HG02943 (cell line): ENCODE measurements at regions not wholly inside any gene's neighbourhood (a gene's known extent, or its start where the extent isn't known, plus 50 kb on each side); places are given as distances from the start of the nearest gene placed in this dataset.
"Not testable (repeated sequence)": the region's sequence is repeated elsewhere in the genome, so short reads cannot be mapped to it uniquely, and the experiment has no call there.

Source experiments
- ATAC-seq: cut with Tn5 transposase; IDR thresholded peaks from one replicate; pipeline ENCODE4 v1.9.1; 2021; ENCODE audit warnings: mild to moderate bottlenecking, low read depth, moderate library complexity; ENCODE audit not compliant: unreplicated experiment

DNA sequence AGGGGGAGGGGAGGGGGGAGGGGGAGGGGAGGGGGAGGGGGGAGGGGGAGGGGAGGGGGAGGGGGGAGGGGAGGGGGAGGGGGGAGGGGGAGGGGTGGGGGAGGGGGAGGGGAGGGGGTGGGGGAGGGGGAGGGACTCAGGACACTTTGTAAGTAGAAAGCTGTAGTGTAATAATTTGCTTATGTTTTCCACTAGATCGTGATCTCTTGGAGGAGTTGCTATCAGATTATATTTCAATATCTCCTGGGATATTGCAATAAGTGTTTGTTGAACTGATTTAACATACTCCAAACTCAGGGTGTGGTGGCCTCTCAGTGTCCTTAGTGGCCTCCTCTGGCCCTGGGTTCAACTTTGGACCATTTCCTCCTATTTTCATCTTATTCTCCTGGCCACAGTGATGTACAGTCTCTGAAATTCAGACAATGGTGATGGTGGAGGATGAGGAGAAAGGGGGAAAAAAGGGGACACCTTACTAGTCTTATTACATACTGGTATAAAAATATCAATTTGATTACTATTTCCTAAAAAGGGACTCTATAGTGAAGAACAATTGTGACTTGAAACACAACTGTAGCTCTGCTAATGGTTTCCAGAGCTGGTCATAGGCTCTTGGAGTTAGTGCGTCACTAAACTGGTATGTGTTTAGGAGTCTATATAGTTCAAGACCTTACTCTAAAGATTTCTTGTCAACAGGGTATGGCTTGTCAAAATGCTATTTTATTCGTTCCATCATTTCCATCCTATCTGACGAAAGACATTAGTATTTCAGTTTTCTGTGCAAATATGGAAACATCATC, 89.6 kb downstream of the DDX1 start:
- no peak for ATAC-seq

DNA sequence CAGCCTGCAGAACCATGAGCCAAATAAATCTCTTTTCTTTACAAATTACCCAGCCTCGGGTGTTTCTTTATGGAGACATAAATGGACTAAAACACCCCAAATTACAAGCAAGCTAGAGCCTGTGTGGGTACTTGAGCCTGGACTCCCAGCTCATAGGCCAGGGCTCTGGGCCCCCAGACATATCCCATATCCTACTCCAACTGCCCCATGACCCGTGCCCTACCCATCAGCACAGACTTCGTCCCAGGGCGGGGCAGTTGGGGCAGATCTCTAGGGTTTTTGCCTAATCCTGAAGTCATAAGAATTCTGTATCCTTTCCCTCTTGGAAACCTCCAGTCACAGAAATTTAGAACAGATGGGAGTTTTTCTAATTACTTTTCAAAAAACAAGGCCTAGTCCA, 90.7 kb downstream of the DDX1 start:
- ATAC-seq: no peak

DNA sequence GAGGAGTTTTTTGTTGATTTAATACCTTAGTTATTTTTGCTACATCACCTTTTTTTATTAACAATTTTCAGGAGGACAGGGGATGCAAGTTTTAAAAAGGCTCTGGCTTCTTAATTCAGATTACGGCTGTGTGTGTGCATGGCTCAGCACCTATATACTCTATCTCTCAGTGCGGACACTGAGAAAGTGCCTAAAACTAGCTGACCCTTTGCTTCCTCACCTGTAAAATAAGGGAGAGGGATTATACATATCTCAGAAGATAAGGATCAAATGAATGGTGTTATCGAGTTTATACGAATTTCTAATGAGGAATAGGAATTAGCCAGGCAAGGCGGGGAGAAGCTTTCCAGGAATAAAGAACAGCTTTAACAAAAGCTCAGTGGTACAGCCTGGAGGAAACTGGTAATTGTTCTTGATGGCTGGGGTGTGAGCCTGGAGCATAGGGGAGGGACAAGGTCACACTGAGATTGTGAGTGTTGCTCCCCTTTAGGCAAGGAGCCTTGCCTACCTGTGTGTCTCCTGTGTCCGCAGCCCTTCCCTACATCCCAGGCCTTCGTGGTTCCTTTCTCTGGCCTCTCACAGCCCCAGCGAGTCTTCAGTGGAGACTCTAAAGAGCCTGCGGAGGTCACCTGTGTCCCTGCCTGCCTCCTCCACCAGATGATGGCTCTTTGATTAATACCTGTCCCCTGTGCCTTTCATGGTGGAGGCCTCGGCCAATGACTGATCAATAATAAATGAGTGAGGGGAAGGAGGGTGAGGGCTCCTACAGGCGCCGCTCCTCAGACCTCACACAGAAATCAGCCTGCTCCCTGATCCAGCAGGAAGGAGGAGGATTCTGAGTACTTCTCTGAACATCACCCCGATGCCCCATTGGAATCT, 92.7 kb downstream of the DDX1 start:
- ATAC-seq: no peak

DNA sequence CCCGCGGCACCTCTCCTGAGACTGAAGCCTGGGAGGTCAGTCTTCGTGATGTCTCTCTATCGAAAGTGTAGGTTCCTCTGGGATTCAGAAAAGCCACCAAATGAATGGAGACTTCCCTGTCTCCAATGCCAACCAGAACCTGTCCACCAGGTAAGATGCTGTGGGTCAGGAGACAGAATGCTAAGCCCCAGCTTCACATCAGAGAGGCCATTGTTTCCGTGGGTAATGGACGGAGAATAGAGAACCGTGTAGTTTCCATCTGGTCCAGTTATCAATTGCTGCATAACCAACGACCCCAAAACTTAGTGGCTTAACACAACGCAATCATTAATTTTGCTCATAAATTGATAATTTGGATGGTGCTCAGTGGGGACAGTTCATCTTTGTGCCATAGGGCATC, 93.5 kb downstream of the DDX1 start:
- ATAC-seq: no peak

DNA sequence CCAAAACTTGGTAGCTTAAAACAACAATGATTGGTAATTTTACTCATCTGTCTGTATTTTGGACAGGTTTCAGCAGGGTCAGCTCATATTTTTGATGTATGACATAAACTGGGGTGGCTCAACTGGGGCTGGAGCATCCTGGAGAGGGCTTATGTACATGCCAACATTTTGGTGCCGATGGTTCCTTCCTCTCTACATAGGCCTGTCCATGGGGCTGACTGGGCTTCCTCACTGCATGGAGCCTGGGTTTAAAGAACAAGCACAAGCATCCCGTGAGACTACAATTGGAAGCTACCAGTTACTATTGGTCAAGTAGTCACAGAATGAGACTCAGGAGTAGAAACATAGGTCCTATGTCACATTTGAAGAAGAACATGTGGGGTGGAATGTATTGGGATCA, 95.0 kb downstream of the DDX1 start:
- no peak for ATAC-seq

DNA sequence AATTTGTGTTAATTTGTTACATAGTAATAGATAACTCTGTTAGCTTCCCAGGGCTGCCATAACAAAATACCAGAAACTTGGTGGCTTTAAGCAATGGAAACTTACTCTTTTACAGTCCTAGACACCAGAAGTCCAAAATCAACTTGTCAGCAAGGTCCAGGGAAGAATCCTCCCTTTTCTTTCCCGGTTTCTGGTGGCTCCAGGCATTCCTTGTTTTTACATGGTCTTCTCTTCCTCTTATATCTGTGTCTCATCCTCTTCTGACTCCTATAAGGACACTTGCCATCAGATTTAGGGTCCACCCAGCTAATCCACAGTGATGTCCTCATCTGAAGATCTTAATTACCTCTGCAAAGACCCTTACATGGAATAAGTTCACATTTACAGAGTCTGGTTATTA, 95.6 kb downstream of the DDX1 start:
- ATAC-seq: no peak

DNA sequence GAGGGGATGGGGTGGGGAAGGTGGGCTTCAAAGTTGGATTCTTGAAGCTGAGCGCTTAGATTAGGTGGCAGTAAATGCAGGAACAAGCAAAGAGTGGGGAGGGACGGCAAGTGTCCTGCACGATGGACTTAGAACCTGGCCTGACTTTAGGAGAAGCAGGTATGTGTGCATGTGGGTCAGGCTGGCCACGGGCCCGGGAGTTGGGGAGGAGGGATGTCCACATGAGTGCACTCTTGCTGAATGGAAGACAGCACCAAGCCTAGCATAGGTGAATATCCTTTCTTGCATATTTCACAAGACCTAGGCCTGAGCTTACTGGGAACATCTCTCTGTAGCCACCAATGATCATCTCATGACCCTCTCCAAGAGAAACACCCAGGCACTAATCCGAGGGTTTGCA, 96.1 kb downstream of the DDX1 start:
- ATAC-seq: no peak

DNA sequence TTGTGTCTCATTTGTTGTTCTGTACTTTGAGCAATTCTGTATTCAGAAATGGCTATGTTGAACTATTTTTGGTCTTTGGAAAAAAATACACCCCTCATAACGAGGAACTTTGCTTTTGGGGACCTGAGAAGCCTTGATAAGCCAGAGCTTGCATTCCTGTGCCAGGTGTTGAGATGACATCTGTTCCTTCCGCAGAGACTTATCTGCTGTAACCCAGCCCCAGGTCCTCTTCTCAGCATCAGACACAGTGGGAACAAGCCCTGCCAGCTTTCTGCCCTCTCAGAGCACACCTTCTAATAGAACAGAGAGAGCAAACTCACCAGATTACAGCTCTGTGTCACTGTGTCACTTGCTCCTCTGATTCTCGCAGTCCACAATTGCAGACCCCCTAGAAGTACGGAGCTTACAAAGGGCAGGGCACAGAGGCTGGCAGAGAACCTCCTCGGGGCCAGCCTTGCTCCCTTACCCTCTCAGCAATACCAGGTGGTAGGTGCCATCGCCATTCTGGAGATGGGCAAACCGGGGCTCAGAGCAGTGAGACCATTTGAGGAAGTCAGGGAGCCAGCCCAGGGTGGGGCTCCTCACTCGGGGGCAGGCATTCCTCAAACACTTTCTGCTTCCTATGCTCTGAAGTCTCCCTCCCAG, 97.4 kb downstream of the DDX1 start:
- ATAC-seq: no peak

DNA sequence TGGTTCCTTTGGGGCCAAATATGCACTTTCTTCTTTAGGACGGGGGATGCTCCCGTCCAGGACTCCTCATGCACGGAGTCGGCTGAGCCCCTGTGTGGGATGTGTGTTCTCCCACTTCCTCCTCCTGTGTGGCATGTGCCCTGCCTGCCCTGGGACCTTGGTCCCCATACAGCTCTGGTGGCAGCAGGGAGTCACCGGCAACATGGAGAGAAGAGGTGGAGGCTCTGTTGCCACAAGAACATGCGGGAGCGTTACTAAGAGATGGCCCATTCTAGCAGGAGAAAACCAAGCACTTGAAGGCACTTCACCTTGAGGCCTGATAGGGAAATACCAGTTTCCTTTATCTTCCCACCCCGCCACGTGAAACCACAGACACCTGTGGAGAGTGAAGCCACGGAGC, 98.0 kb downstream of the DDX1 start:
- ATAC-seq: no peak

DNA sequence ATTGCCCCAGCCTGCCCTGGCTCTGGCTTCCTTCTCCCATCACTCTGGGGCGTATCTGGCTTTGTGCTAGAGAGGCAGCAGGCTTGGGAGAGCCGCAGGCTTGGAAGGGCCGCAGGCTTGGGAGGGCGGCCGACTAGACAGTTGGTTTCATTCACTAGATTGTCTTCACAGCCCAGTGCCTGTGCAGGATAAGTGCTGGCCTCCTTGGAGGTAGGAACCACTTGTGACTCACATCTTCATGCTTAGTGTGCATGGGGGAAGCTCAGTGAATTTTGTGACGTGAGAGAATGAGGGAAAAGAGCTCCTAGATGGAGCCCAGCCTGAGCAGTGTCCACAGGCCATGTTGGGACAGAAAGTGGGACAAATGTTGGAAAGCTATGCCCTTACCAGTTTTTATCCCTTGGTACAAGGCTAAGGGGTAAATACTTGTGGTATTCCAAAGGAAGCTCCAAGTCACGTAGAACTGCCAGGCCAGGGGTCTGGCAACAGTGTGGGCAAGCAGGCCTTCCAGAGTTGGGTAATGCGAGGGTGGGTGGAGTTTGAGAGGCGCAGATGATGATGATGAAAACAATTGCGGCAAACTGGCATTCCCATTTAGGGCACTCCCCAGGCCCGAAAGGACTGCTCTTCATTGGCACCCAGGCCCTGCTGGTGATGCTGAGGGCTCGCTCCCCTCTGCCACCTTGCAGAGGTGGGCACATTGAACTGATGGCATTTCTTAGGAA, 100.1 kb downstream of the DDX1 start:
- no peak for ATAC-seq

DNA sequence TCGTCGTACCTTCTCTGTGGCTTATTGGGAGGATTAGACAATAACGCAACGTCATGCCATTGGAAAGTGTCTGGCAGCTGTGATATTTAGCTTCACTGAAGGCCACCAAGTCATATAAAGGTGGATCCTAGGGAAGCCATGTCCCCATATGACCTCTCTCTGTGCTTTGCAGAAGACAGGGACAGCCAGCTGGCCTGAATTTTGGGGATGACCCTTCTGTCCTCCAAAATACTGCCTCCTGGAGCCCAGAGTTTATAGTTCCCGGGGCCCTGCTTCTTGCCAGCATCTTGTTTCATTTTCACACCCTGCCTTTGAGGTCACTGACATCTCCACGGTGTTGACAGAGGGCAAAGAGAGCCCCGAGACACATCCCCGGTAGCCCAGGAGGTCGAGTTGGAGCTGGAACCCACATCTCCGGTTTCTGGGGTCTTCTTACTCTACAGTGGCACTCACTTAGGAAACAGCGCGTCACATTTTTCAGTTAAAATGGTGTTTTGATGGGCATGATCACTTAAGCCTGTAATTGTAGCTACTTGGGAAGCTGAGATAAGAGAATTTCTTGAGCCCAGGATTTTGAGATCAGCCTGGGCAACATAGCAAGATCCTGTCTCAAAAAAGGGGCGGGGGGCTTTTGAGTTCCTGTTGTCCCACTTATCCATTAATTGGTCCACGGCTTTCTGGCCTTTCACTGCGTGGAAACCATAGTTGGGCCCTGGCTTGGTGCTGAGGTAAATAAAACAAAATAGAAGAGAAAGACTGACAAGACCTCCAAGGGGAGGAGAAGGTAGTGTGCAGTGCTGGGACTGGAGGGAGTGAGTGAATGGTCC, 101.1 kb downstream of the DDX1 start:
- ATAC-seq: no peak

DNA sequence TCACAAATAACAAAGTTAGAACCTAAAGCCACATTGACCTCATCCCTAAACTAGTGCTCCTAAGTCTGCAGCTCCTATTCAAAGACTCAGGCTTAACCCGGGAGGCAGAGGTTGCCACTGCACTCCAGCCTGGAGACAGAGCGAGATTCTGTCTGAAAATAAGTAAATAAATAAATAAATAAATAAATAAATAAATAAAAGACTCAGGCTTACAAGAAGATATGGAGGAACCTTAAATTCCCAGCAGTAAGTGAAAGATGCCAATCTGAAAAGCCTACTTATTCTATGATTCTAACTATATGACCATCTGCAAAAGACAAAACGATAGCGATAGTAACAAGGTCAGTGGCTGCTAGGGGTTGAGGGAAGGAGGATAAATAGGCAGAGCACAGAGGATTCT, 101.7 kb downstream of the DDX1 start:
- ATAC-seq: no peak

DNA sequence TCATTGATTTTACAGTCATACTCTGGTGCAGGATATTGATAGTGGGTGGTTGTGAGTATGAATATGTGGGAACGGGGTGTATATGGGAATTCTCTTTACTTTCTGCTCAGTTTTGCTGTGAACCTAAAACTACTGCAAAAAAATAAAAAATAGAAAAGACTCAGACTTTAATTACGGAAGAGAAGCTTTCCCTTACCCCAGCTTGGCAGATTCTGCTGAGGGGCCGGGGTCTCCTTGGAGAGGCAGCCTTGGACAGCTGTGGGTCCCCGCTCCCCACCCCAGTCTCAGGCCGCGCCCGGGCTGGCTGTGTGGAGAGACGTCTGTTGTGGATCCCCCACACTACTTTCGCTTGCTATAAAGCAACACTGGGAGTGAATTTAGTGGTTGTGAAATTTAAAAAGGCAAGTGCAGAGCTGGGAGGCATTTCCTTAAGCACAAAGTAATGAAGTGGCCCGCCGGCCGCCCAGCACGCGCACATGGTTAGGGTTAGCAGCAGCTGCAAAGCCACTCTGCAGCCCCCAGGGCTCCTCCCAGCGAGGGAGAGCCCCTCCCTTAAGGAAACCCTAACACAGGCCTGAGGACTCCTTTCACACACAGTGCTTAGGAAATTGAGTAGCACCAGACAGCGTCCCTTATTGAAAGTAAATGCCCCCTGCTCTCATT, 102.4 kb downstream of the DDX1 start:
- no peak for ATAC-seq

DNA sequence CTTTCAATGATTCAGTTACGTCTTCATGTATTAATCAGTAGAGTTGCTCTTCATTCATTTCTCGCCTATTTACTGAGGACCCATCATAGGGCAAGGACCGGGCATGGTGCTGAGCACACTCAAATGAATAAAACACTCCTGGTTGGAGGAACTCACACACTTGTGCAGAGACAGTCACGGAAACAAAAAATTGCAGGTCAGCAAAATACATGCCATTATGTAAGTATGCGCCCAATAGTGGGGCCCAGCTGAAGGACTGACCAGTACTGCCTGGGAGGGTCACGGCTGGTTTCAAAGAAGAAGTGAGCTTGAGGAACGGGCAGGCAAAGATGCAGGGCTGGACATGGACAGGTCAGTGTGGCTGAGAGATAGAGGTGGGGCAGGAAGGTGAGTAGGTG, 102.9 kb downstream of the DDX1 start:
- no peak for ATAC-seq

DNA sequence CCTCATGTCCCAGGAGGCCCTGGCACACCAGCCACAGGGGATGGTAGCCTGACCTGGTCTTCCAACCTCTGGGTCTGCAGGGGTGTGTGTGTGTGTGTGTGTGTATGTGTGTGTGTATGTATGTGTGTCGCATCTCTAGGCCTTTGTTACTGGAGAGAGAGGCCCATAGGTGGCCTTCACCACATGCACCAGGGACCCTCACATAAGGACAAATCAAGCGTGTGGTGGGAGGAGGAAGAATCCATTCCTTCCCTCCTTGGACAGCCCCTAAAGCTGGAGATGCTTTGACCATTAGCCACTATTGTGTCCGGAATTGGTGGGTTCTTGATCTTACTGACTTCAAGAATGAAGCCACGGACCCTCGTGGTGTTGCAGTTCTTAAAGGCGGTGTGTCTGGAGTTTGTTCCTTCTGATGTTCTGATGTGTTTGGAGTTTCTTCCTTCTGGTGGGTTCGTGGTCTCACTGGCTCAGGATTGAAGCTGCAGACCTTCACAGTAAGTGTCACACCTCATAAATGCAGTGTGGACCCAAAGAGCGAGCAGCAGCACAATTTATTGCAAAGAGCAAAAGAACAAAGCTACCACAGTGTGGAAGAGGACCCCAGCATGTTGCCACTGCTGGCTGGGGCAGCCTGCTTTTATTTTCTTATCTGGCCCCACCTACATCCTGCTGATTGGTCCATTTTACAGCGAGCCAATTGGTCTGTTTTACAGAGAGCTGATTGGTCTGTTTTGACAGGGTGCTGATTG, 104.1 kb downstream of the DDX1 start:
- no peak for ATAC-seq

DNA sequence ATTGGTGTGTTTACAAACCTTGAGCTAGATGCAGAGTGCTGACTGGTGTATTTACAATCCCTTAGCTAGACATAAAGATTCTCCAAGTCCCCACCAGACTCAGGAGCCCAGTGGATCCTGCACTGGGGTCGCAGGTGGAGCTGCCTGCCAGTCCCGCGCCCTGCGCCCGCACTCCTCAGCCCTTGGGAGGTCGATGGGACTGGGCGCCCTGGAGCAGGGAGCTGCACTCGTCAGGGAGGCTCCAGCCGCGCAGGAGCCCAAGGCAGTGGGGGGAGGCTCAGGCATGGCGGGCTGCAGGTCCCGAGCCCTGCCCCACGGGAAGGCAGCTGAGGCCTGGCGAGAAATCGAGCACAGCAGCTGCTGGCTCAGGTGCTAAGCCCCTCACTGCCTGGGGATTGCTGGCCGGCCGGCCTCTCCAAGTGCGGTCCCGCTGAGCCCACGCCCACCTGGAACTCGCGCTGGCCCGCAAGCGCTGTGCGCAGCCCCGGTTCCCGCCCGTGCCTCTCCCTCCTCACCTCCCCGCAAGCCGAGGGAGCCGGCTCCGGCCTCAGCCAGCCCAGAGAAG, 105.0 kb downstream of the DDX1 start:
- not testable (repeated sequence) for ATAC-seq

DNA sequence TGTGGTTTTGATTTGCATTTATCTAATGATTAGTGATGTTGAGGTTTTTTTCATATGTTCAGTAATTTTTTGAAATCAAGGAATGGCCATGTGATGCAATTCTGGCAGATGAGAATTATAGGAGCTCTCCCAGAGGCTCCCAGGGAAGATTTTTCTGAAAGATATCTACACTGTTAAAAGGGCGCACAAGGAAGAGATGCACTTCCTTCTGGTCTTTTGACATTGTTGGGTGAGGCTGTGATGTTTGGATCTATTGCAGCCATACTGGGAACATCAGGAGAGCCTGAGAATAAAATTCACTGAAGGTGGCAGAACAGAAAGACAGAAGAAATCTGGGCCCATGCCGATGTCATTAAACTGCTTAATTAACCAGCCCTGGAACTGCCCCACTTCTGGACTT, 108.5 kb downstream of the DDX1 start:
- no peak for ATAC-seq

DNA sequence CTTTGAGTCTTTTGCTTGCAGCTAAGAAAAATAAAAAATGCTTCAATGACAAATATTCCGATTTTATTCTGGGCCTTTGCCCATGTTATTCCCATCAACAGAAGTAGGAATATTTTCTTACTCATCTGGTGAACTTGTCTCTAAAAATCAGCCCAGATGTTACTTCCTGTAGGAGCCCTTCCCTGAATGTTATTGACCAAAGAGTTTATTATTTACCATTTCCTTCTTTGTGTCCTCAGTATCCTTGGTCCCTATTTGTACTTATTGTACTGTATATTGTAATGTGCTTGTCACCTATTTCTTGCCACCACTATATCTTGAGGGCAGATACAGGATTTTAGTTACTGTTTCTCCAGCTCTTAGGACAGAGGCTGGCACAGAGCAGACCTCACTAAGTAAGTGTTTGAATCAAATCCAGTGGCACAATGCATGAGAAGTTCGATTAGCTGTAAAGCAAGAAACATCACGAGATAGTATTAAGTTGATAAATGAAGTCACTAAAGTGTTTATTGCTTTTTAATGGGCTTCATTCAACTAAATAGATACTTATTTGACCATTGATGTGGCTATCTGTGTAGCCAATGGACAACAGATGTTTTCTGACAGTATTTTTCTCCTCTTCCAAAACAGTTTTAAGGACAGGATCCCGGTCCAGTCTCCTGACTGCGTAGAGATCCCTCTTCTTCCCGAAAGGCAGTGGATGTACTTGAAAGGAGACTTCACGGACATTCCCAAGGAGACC, 109.1 kb downstream of the DDX1 start:
- ATAC-seq: no peak
